HG03469 (cell line): ENCODE measurements at regions not wholly inside any gene's neighbourhood (a gene's known extent, or its start where the extent isn't known, plus 50 kb on each side); places are given as distances from the start of the nearest gene placed in this dataset.

Experiments used
- ATAC-seq: cut with Tn5 transposase; IDR thresholded peaks from one replicate; pipeline ENCODE4 v1.9.1; 2021; ENCODE audit warnings: mild to moderate bottlenecking, moderate library complexity, moderate number of reproducible peaks; ENCODE audit not compliant: unreplicated experiment

DNA sequence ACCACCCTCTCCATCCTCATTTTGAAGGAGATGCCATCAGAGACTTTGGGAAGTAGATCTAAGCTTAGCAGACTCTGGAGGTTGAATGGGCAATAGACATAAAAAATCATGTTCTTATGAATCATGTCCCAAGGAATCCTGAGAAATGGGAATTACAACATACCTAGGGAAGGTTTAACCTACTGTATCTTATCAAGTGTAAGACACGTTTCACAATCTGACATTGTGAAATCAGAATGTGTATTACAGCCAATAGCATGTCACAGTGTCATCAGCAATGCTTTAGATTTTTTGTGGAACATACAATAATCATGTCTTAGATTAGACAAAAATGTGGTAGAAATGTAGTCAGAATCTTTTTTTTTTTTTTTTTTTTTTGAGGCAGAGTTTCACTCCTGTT, 332.4 kb upstream of the TLE3 start:
- ATAC-seq, result no peak

DNA sequence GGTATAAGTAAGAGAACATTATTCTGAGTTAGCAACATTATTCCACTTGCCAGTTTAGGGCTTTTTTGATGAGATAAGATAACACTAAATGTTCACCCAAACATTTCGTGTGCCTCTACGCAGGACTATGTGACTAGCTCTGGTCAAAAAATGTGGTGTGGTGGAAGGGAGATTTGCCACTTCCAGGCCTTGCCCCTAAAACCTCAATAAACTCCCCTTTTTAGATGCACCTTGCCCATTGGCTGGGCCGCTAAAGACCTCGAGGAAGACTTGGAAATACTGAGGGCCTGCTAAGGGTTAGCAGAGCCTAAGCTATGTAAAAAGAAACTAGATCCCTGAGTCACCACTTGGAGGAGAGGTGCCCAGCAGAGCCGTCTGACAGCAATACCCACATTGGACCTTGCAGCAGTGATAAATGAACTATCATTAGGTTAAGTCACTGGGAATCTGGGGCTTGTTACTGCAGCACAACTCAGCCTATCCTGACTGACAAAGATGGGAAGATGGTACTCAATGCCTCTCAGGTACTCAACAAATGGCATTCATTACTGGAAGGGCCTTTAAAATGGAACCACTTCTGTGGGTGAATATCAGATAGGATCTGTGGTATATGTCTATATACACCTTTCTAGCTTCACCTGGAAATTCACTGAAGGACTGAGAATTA, 331.5 kb upstream of the TLE3 start:
- no peak for ATAC-seq

GRCh38 chr15:70428211-70428822, 330.6 kb upstream of the TLE3 start:
- no peak for ATAC-seq

DNA sequence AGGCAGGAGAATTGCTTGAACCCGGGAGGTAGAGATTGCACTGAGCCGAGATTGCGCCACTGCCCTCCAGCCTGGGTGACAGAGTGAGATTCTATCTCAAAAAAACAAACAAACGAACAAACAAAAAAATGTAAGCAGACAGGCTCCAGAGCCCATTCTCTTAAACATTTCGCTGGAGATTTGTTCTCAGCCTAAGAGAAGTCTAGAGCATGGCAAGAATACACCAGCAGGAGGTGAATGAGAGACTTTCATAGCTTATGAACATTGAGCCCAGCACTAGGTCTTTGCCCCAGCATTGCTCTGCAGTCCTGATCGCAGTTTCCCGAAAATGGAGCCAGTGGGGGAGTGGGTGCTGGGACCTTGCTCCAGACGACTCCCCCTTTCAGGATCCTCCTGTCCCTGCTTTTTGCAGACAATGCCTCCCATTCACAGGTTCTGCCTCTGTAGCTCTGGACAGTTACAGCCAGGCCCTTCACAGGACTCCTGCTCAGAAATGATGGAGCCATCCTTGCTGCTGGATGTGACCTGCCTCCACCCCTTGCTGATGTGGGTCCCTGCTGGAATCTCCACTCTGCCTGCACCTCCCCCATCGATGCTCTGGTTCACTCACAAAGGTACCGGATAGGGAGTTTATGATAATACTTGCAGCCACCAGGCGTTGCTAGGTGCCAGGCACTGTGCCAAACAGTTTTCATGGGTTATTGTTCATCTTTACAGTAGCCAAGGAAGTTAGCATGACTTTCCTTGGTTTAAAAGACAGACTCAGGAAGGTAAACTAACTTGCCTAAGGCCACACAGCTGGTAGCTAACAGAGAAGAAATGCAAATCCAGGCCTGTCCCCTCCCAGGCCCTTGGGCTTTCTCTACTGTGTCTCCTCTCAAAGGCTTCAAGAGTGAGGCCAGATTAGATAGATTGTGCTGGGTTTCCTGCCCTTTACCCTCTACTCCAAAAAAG, 329.7 kb upstream of the TLE3 start:
- ATAC-seq, result no peak

DNA sequence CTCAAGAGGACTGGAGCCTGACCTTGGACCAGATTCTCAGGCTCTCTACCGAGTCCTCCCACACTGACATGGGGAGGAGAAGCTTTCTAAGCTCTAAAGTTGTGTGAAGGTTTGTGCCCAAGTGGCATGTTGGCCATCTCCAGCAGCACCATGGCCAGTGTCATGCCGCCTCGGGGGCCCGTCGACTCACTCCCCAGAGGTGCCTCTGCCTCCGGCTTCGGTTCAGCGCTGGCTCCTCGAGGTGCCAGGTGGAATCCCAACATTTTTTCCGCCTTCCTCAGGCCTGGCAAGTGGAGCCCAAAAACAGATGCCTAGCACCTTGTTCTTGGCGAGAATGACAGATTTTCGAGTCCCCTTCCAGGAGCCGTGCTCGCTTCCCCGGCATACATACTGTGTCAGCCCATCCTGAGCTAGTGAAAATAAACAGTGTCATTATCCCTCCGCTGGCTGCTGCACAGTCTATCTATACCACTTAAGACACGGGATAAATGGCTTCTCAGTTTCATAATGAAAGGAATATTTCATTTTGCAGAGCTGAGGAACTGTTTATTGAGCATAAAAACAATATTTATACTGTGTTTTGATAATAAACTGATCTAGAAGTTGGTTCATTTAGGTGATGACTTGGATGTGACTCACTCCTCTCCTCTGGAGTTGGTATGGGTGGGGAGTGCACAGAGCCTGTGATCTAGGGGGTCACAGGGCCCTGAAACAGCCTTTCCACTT, 328.5 kb upstream of the TLE3 start:
- ATAC-seq, result no peak

DNA sequence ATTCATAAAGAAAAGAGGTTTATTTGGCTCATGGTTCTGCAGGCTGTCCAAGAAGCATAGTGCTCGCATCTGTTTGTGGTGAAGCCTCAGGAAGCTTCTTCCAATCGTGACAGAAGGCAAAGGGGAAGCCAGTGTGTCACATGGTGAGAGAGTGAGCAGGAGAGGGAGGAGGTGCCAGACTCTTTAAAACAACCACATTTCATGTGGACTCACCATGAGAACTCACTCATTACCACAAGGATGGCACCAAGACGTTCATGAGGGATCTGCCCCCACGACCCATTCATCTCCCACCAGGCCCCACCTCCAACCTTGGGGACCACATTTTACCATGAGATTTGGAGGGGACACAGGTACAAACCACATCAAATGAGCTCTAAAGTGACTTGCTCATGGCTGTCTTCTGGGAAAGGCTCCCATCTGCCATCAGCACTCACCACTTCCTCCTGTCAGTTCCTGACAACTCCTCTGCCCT, 327.3 kb upstream of the TLE3 start:
- no peak for ATAC-seq

GRCh38 chr15:70423267-70423666, 325.6 kb upstream of the TLE3 start:
- no peak for ATAC-seq

GRCh38 chr15:70422342-70422741, 324.6 kb upstream of the TLE3 start:
- ATAC-seq, result no peak

DNA sequence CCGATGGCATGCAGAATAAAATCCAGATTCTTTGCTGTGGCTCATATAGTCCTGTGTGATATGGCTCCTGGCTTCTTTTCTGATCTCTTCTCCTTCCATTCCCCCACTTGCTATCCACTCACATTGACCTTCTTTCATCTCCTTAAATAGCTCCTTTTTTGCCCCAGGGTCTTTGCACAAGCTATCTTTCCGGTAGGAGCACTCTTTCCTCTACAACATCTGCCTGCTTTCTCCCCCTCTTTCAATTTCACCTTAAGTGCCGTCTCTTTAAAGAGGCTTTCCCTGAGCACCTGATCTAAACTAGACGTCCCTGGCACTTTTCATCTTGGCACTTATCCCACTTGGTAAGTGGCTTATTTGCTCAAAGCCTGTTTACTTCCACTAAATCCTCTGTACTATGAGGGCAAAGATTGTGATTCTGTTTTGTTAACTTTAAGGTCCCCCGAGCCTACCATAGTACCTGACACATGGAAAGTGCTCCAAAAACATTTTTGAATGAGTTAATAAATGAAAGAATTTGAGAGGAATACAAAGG, 323.3 kb upstream of the TLE3 start:
- no peak for ATAC-seq

- no peak for ATAC-seq
These were observed 322.6 kb upstream of the TLE3 start for GRCh38 chr15:70420086-70420947.

GRCh38 chr15:70418943-70419342, 321.2 kb upstream of the TLE3 start:
- ATAC-seq, result no peak

GRCh38 chr15:70417535-70417934, 319.8 kb upstream of the TLE3 start:
- ATAC-seq, result no peak

DNA sequence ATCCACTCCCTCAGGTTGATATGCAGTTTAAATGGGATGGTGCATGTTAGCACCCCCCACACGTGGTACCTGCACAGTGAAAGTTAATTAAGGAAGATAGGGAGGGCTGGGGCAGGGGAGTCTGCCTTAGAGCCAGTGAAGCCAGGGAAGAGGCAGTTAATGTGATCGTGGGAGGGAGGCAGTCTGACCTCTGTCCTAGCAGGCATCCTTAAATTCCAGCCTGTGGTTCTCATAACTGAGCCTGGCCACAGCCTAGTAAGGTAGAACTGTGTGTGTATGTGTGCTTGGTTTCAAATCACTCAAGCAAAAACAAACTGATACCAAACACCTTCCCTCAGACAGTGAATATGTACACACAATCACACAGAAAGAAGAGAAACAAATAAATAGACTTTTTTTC, 319.1 kb upstream of the TLE3 start:
- no peak for ATAC-seq

DNA sequence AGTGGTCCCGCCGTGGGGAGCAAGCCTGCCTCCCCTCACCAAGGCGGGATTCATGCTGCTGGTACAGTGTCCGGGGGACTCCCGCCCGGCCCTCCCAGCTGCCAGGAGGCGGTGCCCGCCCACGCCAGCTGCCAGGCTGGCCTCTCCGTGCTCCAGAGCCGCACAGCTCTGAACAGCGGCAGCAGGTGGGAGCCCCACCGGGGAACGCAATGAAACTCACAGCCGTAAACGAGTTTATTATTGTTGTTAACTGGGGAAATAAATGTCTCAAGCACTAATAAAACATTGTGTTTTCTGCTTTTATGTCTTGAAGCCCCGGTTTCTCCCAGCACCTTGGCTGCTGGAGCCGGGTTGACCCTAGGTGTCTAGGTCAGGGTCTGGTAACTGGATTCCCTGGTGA, 317.7 kb upstream of the TLE3 start:
- no peak for ATAC-seq

GRCh38 chr15:70414626-70415025, 316.9 kb upstream of the TLE3 start:
- ATAC-seq, result no peak

GRCh38 chr15:70412794-70413193, 315.1 kb upstream of the TLE3 start:
- no peak for ATAC-seq

DNA sequence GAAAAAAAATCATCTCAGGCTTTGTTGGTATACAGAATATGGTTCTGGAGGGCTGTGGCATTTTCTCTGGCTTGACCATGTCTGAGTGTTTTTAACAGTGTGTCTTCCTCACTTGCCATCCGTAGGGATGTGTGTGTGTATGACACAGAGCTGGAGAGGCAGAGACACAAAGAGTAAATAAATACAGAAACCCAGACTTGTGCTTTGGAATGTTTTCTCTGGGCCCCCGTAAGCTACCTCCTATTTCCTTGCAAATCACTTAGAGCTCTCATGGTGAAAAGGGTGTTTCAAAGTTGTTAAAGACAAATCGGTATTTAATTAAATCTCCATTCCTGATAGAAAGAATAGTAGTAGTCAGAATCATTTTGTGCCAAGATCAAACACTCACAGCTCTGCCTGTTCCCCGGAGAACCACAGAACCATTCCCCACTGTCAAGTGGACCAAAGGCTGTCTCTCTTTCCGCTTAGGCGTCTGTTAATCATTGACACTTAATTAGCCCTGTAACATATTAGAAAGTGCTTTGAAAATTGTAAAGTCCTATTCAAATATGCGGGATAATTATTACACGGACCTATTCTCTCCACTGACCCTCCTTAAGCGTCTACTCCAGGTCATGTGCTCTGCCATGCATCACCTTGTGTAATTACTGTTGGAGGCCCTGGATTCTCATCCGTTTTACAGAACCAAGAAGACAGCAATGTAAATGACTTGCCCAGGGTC, 313.6 kb upstream of the TLE3 start:
- ATAC-seq, result no peak

GRCh38 chr15:70410371-70410985, 312.8 kb upstream of the TLE3 start:
- no peak for ATAC-seq

- ATAC-seq, result no peak
These were observed 311.7 kb upstream of the TLE3 start for GRCh38 chr15:70409388-70409787.
